Activated CD4-positive, CD25-positive, alpha-beta regulatory T cell (primary cell): ENCODE measurements at regions not wholly inside any gene's neighbourhood (a gene's known extent, or its start where the extent isn't known, plus 50 kb on each side); places are given as distances from the start of the nearest gene placed in this dataset.
"Not testable (repeated sequence)": the region's sequence is repeated elsewhere in the genome, so short reads cannot be mapped to it uniquely, and the experiment has no call there.

Experiments
- DNase-seq, 4 experiments: peaks; one replicate each; lab custom pipeline; 2025; lab: John Stamatoyannopoulos, UW

DNA sequence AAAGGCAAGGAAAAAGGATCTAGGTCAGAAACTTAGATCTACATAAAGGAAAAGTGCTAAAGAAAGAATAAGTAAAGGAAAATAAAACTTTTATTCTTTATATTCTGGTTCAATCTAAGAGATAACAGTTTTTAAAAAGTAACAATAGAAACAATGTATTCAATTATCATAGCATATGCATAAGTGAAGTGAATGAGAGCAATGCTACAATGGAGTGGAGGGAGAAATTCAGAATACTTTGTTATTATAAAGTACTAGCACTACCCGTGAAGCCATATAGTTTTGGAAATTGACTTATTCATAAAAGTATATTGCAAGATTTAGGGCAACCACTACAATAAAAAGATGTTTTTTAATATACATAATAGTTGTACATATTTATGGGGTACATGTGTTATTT is 586.0 kb upstream of the MDGA2 start:
- no peak for DNase-seq

DNA sequence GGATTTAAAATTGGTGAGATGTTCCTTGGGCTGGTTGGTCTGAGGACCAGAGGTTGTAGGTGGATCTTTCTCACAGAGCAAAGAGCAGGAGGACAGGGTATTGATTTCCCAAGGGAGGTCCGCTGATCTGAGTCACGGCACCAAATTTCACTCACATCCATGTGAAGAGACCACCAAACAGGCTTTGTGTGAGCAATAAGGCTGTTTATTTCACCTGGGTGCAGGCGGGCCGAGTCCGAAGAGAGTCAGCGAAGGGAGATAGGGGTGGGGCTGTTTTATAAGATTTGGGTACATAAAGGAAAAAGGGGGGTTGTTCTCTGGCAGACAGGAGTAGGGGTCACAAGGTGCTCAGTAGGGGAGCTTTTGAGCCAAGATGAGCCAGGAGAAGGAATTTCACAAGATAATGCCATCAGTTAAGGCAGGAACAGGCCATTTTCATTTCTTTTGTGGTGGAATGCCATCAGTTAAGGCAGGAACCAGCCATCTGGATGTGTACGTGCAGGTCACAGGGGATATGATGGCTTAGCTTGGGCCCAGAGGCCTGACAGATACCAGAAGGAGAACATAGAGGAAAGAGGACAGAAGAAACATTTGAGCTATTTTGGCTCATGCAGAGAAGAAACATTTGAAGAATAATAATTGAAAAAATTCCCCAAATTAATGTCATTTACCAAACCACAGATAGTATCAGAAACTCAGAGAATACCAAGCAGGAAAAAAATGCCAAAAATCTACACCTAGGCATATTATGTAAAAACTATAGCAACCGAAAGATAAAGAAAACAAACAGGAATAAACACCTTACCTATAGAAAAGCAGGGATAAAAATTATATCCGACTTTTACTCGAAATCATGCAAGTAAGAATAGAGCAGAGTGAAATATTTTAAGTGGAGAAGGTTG is 585.2 kb upstream of the MDGA2 start:
- DNase-seq = not testable (repeated sequence)

DNA sequence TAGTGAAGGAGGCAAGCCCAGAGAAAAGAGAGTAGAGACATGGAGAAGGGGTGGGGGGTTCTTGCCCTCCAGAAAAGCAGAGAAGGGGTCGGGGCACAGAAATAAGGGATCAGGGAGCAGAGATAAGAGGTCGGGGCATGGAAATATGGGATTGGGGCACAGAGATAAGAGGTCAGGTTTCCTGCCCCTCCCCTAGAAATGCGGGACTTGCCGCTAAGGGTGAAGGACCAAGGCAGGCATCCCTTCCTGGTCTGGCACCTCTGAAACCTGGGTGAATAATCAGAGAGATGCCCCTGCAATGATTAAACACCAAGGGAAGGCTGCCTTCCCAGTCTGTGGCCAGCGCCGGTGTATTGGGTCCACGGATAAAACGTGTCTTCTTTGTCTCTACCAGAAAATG is 584.5 kb upstream of the MDGA2 start:
- DNase-seq = not testable (repeated sequence)

DNA sequence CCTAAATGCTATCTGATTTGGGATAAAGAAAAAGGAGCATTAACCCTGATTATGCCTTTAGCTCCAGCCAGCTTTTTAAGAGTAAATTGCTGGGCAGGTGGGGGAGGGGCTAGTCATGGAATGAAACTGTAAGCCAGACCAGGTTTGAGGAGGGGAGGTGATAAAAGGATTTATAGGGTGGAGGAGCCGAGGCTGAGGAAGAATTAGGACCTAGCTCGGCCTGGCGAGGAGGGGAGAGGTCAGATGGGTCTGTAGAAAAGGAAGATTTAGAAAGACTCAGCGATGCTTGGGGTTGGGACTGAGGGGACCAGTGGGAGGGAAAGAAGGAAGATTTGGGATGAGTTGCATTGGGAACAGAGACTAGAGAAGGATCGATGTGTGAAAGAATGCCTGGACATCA is 583.8 kb upstream of the MDGA2 start:
- not testable (repeated sequence) for DNase-seq

DNA sequence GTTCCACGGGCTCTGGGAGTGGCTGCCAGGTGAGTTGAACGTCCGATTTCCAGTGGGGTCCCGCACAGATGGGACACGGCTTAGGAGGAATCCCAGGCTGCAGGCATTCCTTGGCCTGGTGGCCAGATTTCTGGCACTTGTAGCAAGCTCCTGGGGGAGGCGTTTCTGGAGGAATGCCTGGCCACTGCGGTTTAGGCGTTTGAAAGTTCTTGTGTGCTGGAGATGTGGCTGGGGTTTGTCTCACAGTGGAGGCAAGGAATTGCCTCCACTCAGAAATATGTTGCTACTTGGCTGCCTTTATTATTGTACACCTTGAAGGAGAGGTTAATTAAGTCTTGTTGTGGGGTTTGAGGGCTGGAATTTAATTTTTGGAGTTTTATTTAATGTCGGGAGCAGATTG is 583.3 kb upstream of the MDGA2 start:
- not testable (repeated sequence) for DNase-seq

DNA sequence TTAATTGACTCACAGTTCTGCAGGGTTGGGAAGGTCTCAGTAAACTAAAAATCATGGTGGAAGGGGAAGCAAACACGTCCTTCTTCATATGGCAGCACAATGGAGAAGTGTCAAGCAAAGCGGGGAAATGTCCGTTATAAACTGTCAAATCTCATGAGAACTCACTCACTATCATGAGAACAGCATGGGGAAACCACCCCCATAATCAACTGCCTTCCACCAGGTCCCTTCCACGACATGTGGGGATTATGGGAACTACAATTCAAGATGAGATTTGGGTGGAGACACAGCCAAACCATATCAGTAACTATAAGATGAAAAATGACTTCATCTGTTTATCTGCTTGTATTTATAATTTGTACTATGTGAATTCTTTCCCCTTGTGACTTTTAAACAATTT is 577.6 kb upstream of the MDGA2 start:
- DNase-seq = no peak

DNA sequence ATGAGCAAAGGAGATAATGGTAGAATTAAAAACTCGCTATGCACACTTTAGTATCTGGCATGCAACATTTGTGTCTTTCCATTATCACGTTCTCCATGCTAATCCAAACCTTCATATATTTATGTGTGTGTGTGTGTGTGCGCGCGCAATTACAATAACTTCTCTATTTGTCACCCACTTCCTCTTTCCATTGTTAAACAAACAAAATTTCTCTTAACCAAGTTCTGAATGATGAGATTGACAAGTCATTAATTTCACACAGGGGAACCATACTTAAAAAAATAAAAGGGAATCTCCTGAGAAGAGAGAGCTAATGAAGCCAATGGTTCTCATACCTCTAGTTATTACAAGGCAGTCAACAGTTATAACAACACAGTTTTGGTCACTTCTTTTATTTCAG is 575.9 kb upstream of the MDGA2 start:
- DNase-seq = no peak

DNA sequence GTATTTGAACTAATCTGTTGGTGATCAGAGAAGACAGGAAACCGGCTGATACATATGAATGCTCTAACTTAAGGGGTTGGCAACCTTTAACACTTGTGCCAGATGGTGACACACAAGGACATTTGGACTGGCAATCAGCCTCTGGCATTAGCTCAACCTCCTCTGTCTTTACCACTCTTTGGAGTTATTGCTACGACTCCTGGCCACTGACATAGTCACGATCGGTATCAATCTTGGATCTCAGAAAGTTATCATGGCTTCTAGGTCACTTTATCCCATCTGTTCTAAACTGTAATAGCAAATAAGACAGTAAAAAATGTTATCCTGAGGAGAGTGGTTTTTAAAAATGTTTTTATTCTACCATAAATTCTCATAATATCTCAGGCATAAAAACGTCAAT is 575.2 kb upstream of the MDGA2 start:
- no peak for DNase-seq

DNA sequence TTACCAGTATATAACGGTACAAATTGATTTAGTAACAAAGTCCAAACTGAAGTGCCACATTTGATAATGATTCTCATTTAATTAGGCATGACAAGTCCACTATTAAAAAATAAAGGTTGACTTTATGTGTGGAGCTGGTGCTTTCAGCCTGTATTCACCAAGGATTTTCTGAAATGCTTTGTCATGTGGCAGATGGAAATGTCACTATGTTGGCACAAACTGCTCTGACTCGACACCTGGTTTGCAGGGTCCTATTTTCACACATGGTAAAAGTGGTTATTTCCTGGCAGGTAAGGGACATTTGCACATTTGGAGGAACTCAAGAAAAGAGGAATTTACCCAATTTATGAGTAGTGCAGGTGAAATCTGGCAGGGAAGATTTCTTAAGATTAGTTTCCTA is 572.6 kb upstream of the MDGA2 start:
- no peak for DNase-seq

DNA sequence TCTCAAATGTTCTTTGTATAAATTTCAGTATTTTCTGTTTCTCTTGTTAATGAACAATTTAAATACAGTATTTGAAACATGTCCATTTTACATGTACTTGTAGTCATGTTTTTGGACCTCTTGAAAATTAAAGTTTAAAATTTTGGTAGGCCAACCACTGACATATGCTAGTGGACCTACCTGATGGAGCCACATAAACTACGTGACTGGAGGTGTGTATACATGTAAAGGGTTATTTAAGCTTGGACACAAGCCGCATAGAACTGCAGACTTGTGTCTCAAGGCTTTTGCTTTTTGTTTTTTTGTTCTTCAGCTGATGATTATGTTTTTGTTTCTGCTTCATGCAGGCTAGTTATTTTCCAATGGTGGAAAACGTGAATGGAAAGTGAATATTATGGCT is 568.5 kb upstream of the MDGA2 start:
- no peak for DNase-seq

DNA sequence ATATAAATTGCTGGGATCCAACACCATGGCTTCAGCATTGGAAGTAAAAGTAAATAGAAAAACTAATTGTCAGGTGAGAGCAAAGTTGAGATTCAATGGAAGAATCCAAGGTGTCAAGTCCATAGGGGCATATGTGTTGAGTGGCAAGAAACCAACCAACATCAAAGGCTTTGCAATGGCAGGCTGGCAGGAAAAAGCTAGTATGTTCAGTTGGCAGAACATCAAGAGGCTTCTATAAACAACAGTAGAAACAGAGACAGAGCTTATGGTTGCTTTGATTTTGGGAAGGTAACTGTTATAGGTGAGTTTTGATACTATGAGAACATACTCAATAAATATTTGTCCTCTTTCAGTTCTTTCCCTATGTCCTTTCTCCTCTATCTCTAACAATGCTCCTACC is 553.7 kb upstream of the MDGA2 start:
- DNase-seq = no peak

DNA sequence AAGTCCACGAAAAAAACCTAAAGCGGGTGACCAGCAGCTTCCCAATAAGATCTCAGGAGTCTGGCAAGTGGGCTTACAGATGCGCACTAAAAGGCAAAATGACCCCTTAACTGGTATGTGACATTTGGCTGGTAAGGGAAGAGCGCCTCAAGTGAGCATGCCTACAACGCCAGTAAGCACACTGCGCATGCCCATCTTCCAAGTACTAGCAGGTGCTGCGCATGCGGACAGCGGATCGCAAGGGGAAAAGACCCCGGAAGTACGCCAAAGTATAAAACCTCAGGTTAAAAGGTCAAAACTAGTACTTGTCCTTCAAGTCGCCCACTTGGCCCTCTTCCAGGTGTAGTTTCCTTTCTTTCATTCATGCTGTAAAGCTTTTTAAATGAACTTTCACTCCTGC is 518.5 kb upstream of the MDGA2 start:
- DNase-seq = no peak

DNA sequence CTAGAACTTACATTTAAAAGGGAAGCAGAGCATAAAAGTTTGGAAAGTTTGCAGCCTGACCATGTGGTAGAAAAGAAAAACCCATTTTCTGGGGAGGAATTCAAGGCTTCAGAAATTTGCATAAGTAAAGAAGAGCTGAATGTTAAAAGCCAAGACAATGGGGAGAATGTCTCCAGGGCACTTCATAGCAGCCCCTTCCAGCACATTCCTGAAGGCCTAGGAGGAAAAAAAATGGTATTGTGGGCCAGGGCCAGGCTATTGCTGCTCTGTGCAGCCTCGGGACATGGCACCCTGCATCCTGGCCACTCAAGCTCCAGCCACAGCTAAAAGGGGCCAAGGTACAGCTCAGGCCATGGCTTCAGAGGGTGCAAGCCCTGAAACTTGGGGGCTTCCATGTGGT is 474.2 kb upstream of the MDGA2 start:
- not testable (repeated sequence) for DNase-seq

DNA sequence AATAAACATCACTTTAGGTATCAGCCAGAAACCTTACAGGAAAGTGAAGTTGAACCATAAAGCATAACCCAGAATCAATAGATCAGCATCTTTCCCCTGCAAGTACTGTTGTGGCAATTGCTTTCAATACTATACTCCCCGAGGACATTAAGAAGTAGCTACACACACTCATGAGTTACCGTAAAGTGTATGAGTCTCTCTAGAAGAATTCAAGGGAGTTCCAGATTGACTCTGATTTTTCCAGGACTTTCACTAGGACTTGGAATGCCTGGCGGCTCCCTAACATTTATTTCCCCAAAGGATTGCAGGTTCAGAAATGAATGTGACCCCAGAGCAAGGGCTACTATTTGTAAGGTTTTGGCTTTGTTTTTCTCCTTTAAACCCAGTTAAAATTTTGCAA is 465.4 kb upstream of the MDGA2 start:
- DNase-seq = no peak

DNA sequence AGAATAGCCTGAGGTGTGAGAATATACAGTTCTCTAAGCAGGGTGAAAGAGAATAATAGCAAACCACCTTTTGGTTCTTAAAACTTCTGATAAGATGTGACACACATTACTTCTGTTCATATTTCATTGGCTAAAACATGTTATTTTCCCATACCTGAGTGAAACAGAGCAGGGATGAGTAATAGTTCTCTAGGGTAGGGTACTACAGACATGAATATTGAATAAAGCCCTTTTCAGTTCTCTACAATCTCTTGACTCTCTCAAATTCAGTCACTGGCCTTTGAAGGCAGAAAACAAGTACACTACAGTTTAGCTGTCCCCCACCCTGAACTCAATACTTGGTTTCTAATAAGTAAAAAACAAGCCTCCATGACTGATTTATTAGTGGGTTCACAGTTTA is 454.1 kb upstream of the MDGA2 start:
- DNase-seq = no peak

DNA sequence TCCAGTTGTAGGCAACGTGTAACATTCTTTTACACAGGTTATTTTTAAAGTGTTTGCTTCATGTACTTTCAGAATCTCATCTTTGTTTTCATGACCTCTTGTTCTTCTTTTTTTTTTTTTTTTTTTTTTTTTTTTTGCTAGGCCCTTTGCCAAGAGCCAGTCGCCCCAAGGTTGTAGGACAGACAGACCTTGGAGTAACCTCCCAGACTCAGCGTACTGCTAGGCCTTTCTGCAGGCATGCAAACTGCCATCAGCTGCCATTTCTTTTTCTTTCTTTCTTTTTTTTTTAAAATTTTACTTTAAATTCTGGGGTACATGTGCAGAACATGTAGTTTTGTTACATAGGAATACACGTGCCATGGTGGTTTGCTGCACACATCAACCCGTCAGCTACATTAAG is 452.3 kb upstream of the MDGA2 start:
- DNase-seq = no peak

DNA sequence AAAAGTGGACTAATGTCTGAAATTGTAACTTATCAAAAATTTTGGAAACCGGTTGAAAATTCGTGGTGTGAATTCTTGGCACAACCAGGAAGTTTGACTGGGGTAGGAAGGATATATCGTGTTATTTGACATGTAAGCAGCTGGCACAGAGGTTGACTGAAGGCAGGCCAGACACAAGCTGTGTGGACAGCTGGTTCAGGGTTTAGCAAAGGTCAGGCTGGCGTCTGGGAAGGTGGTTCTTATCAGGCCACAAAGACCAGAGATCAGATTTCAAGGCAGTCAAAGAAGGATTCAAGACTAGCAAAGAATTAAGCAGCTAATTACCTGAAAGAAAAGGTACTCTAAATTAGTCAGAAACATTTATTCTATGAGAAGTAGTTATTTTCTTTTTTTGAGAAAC is 450.2 kb upstream of the MDGA2 start:
- DNase-seq = no peak

DNA sequence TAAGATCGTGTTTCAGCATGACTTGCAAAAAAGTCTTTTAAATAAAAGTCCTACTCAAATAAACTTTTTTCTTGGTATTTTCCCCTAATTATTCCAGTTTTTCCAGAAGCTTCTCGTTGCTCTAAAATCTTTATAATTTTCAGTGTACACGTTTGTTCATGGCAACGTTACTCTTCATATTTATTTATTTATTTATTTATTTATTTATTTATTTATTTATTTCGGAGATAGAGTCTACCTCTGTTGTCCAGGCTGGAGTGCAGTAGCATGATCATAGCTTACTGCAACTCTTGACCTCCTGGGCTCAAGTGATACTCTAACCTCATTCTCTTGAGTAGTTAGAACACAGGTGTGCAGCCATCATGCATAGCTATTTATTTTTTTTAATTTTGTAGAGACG is 438.3 kb upstream of the MDGA2 start:
- DNase-seq = no peak

DNA sequence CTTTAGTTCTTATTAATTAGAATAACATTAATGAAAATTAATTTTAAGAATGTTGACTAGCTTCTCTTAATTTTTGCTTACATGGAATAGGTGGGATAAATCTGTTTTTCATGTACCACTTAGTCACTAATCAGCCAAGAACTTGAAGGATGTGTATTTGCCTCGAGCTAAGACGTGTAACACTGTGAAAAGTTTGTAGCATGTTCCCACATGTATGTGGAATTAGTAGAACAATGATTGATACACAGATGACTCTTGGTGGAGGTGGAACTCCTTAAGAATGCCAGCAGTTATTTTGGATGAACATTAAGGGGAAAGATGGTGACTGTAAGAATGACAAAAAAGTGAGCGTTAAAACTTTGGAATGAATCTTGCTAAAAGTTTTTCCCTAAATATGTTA is 435.7 kb upstream of the MDGA2 start:
- no peak for DNase-seq

DNA sequence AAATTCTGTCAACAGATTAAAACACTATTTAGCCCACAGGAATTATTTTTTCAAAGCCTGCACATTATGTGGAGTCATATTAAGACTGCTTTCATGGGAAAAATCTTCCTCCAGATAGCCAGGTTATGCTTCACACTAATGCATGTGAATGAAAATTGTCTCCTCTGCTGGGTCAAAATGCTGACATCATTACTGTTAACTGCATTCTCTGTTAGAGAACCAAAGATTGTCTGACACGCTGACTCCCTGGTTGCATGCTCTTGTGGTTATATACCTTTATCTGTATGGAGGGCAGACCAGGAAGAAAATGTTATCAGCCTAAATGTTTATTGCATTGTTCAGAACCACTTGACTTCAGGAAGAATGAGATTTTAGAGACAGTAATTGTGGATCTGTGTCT is 432.2 kb upstream of the MDGA2 start:
- DNase-seq = no peak

DNA sequence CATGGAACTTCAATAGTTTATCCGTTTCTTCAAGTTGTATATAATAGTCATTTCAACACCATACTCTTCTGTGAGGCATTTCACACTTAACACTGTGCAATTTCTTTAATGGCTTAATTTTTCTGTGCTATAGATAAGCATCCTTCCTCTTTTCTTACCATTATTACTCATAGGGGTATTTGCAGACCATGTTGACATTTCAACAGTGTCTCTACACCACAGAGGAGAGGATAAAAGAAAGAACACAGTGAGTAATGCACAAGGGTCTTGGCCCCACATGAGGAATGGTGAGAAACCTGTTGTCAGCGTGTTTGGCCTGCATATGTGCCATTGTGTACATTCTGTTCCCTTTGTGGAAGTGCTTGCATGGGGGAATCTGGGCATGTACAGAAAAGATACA is 421.5 kb upstream of the MDGA2 start:
- DNase-seq = no peak

DNA sequence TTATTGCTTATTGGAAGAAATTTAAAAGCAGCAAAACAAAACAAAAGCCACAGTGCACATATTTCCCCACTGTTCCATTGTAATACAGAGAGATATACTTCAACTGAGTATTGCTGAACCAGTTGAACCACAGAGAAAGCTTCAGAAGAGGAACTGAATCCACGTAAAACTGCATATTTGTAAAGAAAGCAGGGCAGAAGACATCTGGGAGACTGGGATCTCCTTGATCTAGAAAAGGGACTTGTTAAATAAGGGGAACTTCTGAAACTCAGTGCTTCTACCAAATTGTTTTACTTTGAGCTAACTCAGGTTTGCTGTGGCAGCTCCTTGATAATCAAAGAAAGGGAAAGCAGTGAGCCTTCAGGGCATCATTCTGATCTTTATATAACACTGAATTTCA is 411.1 kb upstream of the MDGA2 start:
- DNase-seq = no peak

DNA sequence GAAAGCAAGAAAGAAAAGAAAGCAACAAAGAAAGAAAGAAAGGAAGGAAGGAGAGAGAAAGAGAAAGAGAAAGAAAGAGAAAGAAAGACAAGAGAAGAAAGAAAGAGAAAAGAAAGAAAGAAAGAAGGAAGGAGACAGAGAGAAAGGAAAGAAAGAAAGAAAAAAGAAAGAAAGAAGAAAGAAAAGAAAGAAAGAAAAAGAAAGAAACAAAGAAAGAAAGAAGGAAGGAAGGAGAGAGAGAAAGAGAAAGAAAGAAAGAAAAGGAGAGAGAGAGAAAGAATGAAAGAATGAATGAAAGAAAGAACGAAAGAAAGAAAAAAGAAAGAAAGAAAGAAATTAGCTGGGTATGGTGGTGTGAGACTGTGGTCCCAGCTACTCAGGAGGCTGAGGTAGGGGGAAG is 400.1 kb upstream of the MDGA2 start:
- no peak for DNase-seq

DNA sequence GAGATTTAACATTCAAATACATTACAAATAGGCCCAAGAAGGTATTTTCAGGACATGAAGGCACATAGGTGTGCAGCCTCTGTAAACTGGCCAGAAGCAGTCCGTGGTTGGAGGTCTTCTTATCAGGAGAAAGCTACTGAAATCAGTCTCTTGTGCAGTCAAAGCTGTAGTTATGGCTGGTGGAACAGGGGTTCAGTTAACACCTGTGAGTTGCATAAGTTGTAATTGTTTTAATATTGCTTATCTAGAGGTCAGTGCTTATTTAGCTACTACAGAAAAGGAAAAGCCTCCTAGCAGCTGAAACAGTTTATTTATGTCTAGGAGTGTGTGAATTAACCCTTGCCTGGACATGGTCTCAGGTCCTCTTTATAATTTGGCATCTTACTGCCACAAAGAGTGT is 377.6 kb upstream of the MDGA2 start:
- no peak for DNase-seq
